Endothelial cell of umbilical vein (primary cell): ENCODE measurements at regions not wholly inside any gene's neighbourhood (a gene's known extent, or its start where the extent isn't known, plus 50 kb on each side); places are given as distances from the start of the nearest gene placed in this dataset.

Source experiments
- BruUV-seq: library from RNA; stranded (reverse); fragments of 400-500 nt; replicated peaks from 2 replicates; lab custom pipeline; 2021; lab: Mats Ljungman, UMichigan
- CTCF ChIA-PET: fragments of 300-600, 350-600 bp; sonication (Branson Sonifier 250); formaldehyde crosslinking; loops from one replicate; lab custom pipeline; 2021; ENCODE audit warnings: antibody characterized with exemption, inconsistent platforms; lab: Charles Lee
- POLR2A ChIA-PET: fragments of 300-600, 350-600 bp; sonication (Branson Sonifier 250); formaldehyde crosslinking; loops from one replicate; lab custom pipeline; 2021; ENCODE audit warnings: antibody characterized with exemption, inconsistent platforms; lab: Charles Lee
- DNase-seq: peaks from one replicate; pipeline ENCODE4 v3.0.0-alpha.2; 2011; ENCODE audit warnings: low read depth, low spot score
- FAIRE-seq: peaks from 2 replicates; lab custom pipeline; 2011; peaks lifted over from hg19 to GRCh38; lab: Jason Lieb, UNC
- H2AFZ ChIP-seq: 2 replicates; pipeline ENCODE4 v1.6.0; 2012; ENCODE audit warnings: low read depth, low read length, control low read depth, inconsistent platforms
- H3K27ac ChIP-seq: 2 replicates; pipeline ENCODE4 v1.5.1; 2011; ENCODE audit warnings: low read depth, mild to moderate bottlenecking, control low read depth, low read length, moderate library complexity; ENCODE audit not compliant: insufficient read depth
- H3K27me3 ChIP-seq, 2 experiments: 2 replicates each; pipeline versions ENCODE4 v1.6.0 to v1.6.1; 2011; ENCODE audit warnings: low read length in 2 of 2, mixed read lengths in 1 of 2; ENCODE audit not compliant: control insufficient read depth in 2 of 2, insufficient read depth in 2 of 2
- H3K36me3 ChIP-seq, 2 experiments: 2 replicates in 1 of 2; 3 replicates in 1 of 2; pipeline ENCODE4 v1.5.1; 2011; ENCODE audit warnings: low read length in 2 of 2, mild to moderate bottlenecking in 1 of 2, moderate library complexity in 1 of 2; ENCODE audit not compliant: control insufficient read depth in 2 of 2, insufficient read depth in 2 of 2; ENCODE audit errors: extremely low read depth in 1 of 2
- H3K4me1 ChIP-seq: 3 replicates; pipeline ENCODE4 v1.5.1; 2011; ENCODE audit warnings: mild to moderate bottlenecking, low read length; ENCODE audit not compliant: control insufficient read depth, insufficient read depth; ENCODE audit errors: extremely low read depth
- H3K4me2 ChIP-seq: 2 replicates; pipeline ENCODE4 v1.6.1; 2011; ENCODE audit warnings: low read length, control low read depth, mixed read lengths; ENCODE audit not compliant: insufficient read depth
- H3K4me3 ChIP-seq, 3 experiments: fragments of 200-600 bp in 1 of 3; sonication (generic), shearing (Covaris generic) in 1 of 3; replicated peaks in 1 of 3; 2 replicates each; pipeline ENCODE4 v1.5.1; 2011 to 2016; ENCODE audit warnings: control low read depth in 3 of 3, low read length in 3 of 3, mild to moderate bottlenecking in 2 of 3, inconsistent platforms in 1 of 3, low read depth in 1 of 3, moderate library complexity in 1 of 3; ENCODE audit not compliant: insufficient read depth in 1 of 3
- H3K79me2 ChIP-seq: 2 replicates; pipeline ENCODE4 v1.6.0; 2012; ENCODE audit warnings: low read length, inconsistent platforms; ENCODE audit not compliant: control insufficient read depth, insufficient read depth
- H3K9ac ChIP-seq: replicated peaks from 2 replicates; pipeline ENCODE3; 2011; ENCODE audit warnings: low read length, control low read depth; ENCODE audit not compliant: insufficient read depth; ENCODE audit errors: extremely low read depth
- H3K9me1 ChIP-seq: replicated peaks from 3 replicates; pipeline ENCODE4 v1.6.0; 2011; ENCODE audit warnings: mild to moderate bottlenecking, low read length; ENCODE audit not compliant: control insufficient read depth, insufficient read depth; ENCODE audit errors: extremely low read depth
- H3K9me3 ChIP-seq: replicated peaks from 2 replicates; pipeline ENCODE4 v1.5.1; 2012; ENCODE audit warnings: low read length, inconsistent platforms; ENCODE audit not compliant: control insufficient read depth, insufficient read depth
- H4K20me1 ChIP-seq: replicated peaks from 2 replicates; pipeline ENCODE3; 2011; ENCODE audit warnings: mild to moderate bottlenecking, low read length; ENCODE audit not compliant: control insufficient read depth, insufficient read depth; ENCODE audit errors: extremely low read depth
- EZH2 ChIP-seq: IDR thresholded peaks from 2 replicates; pipeline ENCODE4 v1.6.1; 2012; ENCODE audit warnings: borderline replicate concordance, low read depth, mild to moderate bottlenecking, moderate library complexity, low read length, inconsistent platforms; ENCODE audit not compliant: severe bottlenecking
- FOS ChIP-seq: IDR thresholded peaks from 2 replicates; pipeline ENCODE4 v1.6.1; 2011; ENCODE audit warnings: mild to moderate bottlenecking, low read length, moderate library complexity, borderline replicate concordance; ENCODE audit not compliant: insufficient read depth
- GATA2 ChIP-seq: IDR thresholded peaks from 2 replicates; pipeline ENCODE4 v1.7.0; 2011; ENCODE audit warnings: low read depth, mild to moderate bottlenecking, moderate library complexity, mixed read lengths, low read length; ENCODE audit not compliant: insufficient read length, insufficient read depth
- JUN ChIP-seq: IDR thresholded peaks from 2 replicates; pipeline ENCODE4 v1.6.1; 2011; ENCODE audit warnings: borderline replicate concordance, low read depth; ENCODE audit not compliant: insufficient read length, insufficient read depth
- MYC ChIP-seq: IDR thresholded peaks from one replicate; pipeline ENCODE4 v1.6.1; 2011; ENCODE audit warnings: mild to moderate bottlenecking, low read depth, low read length
- POLR2A ChIP-seq: IDR thresholded peaks from 2 replicates; pipeline ENCODE4 v1.6.1; 2012; ENCODE audit warnings: low read depth, mild to moderate bottlenecking, control low read depth, low read length
- POLR2AphosphoS5 ChIP-seq: IDR thresholded peaks from 2 replicates; pipeline ENCODE4 v1.6.1; 2012; ENCODE audit warnings: low read depth, mild to moderate bottlenecking, control low read depth, low read length, moderate library complexity; ENCODE audit not compliant: insufficient read depth
- dilution Hi-C: fragments of 300-500 bp; cut with MboI; formaldehyde crosslinking; loops from one replicate; pipeline ENCODE4 v1.15.0; 2019; ENCODE audit warnings: low sequenced_read_pairs; ENCODE audit not compliant: extremely low pct_ligation_motif_present
- intact Hi-C: fragments of 100-400 bp; cut with micrococcal nuclease; formaldehyde crosslinking; loops from one replicate; pipeline ENCODE4 v1.10.0; 2022
- TF ChIP-seq, protein P1 (sequence below), 2 donors: IDR thresholded peaks; 1 replicate in 1 of 2; 2 replicates in 1 of 2; pipeline ENCODE4 v1.5.1; 2011; ENCODE audit warnings: low read length in 2 of 2, mild to moderate bottlenecking in 2 of 2, moderate library complexity in 2 of 2, control low read depth in 1 of 2, inconsistent platforms in 1 of 2, low read depth in 1 of 2; ENCODE audit not compliant: insufficient read depth in 1 of 2; ENCODE audit errors: extremely low read depth in 1 of 2

DNA sequence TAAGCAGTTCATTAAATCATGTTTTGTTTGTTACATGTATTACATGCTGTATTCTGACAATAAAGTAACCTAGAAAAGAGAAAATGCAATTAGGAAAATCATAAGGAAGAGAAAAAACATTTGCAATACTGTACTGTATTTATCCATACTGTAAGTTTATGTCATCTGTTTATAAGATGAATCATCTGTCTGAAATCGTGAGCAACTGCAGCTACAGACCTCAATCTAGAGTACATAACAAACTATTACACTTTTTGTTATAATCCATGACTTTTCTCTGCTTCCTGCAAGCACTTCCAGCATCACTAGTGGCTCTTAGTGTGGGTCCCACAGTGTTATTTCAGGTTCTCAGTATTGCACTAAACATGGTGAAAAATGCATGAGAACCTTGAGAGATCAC, 144.4 kb upstream of the NR4A3 start:
- Histone ChIP-seq H3K36me3 (no peaks in the 10 kb centered on the region), H3K4me1 (no peaks in the 10 kb centered on the region), H3K9me1 (no peaks in the 10 kb centered on the region), H4K20me1 (no peaks in the 10 kb centered on the region), H3K4me2 (no peak overlapping the region), H3K27me3 (no peaks in the 10 kb centered on the region), H3K79me2 (no peaks in the 10 kb centered on the region), H3K4me3 (no peak overlapping the region), H3K27ac (no peak overlapping the region), H2AFZ (no peak overlapping the region), H3K9ac (no peak overlapping the region), H3K9me3 (no peaks in the 10 kb centered on the region)
- dilution Hi-C loops (no loop called here), intact Hi-C loops (no loop called here)
- no peak for TF ChIP-seq FOS
- TF ChIP-seq, protein P1, sequence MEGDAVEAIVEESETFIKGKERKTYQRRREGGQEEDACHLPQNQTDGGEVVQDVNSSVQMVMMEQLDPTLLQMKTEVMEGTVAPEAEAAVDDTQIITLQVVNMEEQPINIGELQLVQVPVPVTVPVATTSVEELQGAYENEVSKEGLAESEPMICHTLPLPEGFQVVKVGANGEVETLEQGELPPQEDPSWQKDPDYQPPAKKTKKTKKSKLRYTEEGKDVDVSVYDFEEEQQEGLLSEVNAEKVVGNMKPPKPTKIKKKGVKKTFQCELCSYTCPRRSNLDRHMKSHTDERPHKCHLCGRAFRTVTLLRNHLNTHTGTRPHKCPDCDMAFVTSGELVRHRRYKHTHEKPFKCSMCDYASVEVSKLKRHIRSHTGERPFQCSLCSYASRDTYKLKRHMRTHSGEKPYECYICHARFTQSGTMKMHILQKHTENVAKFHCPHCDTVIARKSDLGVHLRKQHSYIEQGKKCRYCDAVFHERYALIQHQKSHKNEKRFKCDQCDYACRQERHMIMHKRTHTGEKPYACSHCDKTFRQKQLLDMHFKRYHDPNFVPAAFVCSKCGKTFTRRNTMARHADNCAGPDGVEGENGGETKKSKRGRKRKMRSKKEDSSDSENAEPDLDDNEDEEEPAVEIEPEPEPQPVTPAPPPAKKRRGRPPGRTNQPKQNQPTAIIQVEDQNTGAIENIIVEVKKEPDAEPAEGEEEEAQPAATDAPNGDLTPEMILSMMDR (IDR thresholded peaks at IDR 0.05; ENCODE audit: extremely low read depth in 1 of 2, insufficient read depth in 1 of 2, low read depth in 1 of 2, low read length in 2 of 2): no peak
- TF ChIP-seq JUN: no peak
- TF ChIP-seq EZH2: no peak
- TF ChIP-seq POLR2A: no peak
- TF ChIP-seq MYC: no peak
- no peak for TF ChIP-seq GATA2
- POLR2A ChIA-PET: no interaction called here
- no peak for DNase-seq
- BruUV-seq: no TSS peak
- FAIRE-seq: peak; percentile 24
- CTCF ChIA-PET: no interaction called here

DNA sequence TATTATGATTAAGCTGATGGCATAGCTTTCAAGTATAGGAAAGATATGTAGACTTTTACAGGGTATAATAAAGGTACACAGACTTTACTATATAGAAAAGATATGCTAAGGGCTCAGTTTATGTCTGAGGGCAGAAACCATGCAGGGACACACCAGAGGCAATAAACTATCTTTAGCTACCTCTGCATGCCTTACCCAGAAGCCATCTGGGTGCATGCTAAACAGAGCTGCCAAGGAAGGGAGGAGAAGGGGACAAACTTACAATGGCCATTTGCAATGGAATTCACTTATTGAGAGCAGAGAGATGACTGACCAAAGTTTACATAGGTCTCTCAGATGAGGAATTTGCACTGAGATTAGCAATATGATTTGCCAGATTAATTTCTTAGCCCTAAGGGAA, 143.1 kb upstream of the NR4A3 start:
- Histone ChIP-seq H3K79me2 (no peaks in the 10 kb centered on the region), H3K9ac (no peak overlapping the region), H3K4me1 (no peaks in the 10 kb centered on the region), H4K20me1 (no peaks in the 10 kb centered on the region), H3K9me3 (no peaks in the 10 kb centered on the region), H3K9me1 (no peaks in the 10 kb centered on the region), H3K36me3 (no peaks in the 10 kb centered on the region), H3K4me3 (no peak overlapping the region), H2AFZ (no peak overlapping the region), H3K27me3 (no peaks in the 10 kb centered on the region), H3K27ac (no peak overlapping the region), H3K4me2 (no peak overlapping the region)
- ChIA-PET CTCF (no interaction called here), POLR2A (no interaction called here)
- BruUV-seq: no TSS peak
- FAIRE-seq (no peak), DNase-seq (no peak)
- dilution Hi-C loops: no loop called here
- intact Hi-C loops: no loop called here
- TF ChIP-seq FOS (no peak), EZH2 (no peak), MYC (no peak), POLR2AphosphoS5 (no peak)
